ENCODE measurements at regions not wholly inside any gene's neighbourhood (a gene's known extent, or its start where the extent isn't known, plus 50 kb on each side); places are given as distances from the start of the nearest gene placed in this dataset.

- TF ChIP-seq L3MBTL2 (conservative IDR thresholded peaks at IDR 0.05) (no peak), FOXM1 (IDR thresholded peaks at IDR 0.05; ENCODE audit: borderline replicate concordance) (no peak)
Measured at GRCh38 chr11:96621161-96621560, 231.3 kb downstream of the JRKL start.
